ENCODE measurements at regions not wholly inside any gene's neighbourhood (a gene's known extent, or its start where the extent isn't known, plus 50 kb on each side); places are given as distances from the start of the nearest gene placed in this dataset.

DNA sequence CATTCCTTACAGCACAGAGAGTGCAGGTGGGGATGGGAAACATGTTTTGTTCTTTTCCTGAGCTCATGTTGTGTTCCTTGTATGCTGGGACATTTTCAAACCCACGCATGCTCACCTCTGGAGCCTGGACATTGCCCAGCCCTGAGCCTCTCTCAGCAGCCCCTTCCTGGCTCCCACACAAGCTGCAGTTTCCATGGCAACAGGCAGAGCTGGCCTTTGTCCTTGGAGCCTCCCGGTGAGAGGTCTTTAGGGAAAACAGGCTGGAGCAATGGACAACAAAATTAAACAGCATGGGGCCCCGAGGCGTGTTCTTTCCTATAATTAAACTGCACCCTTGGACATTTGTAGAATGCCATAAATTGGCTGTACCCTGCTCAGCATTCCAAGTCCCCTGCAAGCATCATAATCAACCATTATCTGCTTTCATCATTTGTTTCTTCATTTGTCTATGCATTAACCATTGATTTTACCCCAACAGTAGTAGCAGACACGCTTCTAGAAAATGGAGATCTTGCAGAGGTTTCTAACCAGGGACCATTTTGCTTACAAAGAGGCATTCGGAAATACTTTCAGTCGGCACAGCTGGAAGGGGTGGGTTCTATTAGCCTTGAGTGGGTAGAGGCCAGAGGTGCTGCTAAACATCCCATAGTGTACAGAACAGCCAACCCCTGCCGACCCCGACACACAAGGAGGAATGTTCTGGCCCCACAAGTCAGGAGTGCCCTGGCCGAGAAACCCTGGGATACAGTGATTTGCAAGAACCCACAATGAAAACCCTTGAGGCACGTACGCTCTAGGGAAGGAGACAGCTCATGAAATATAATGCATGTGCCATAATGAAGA is 133.4 kb upstream of the PEG3 start:
- no peak for TF ChIP-seq EZH2 (IDR thresholded peaks at IDR 0.05; ENCODE audit: insufficient read depth, poor library complexity, severe bottlenecking)
- TF ChIP-seq EZH2phosphoT487 (IDR thresholded peaks at IDR 0.05; ENCODE audit: insufficient read depth, low read depth) = no peak
- no peak for DNase-seq
- Histone ChIP-seq H3K27ac (no peak overlapping the region), H3F3A (ENCODE audit: insufficient read depth) (no peaks in the 10 kb centered on the region), H3K9me3 (ENCODE audit: low read depth) (no peaks in the 10 kb centered on the region), H3K9me2 (ENCODE audit: insufficient read depth) (no peaks in the 10 kb centered on the region), H2AFZ (no peak overlapping the region), H3K79me2 (ENCODE audit: insufficient read depth) (no peaks in the 10 kb centered on the region), H3K9ac (no peak overlapping the region), H3K4me1 (ENCODE audit: insufficient read depth) (no peaks in the 10 kb centered on the region), H3K27me3 (replicated peaks; ENCODE audit: insufficient read depth) (no peaks in the 10 kb centered on the region), H3K4me2 (ENCODE audit: unreplicated experiment) (no peak overlapping the region), H3K4me3 (no peak overlapping the region), H4K20me1 (ENCODE audit: insufficient read depth) (no peaks in the 10 kb centered on the region), H3K36me3 (ENCODE audit: low read depth) (no peaks in the 10 kb centered on the region)
- 3% methylated on average over 12 of the region's 12 CpGs for WGBS, 2 experiments (ENCODE audit: low coverage in 1 of 2, low lambda C conversion rate in 2 of 2, missing lambda C conversion rate in 2 of 2)
- in situ Hi-C loops (cut with MboI) = no loop called here

- no peaks in the 10 kb centered on the region for H3K4me1 ChIP-seq (ENCODE audit: insufficient read depth)
- H3K4me2 ChIP-seq (ENCODE audit: unreplicated experiment) = no peak overlapping the region
- H3K9me2 ChIP-seq (ENCODE audit: insufficient read depth) = no peaks in the 10 kb centered on the region
- H3K4me3 ChIP-seq = no peak overlapping the region
- H2AFZ ChIP-seq = no peak overlapping the region
- H3K9ac ChIP-seq = no peak overlapping the region
- TF ChIP-seq EZH2 (IDR thresholded peaks at IDR 0.05; ENCODE audit: insufficient read depth, poor library complexity, severe bottlenecking) (no peak), EZH2phosphoT487 (IDR thresholded peaks at IDR 0.05; ENCODE audit: insufficient read depth, low read depth) (no peak)
- in situ Hi-C loops (cut with MboI) = no loop called here
- H3K36me3 ChIP-seq (ENCODE audit: low read depth) = no peaks in the 10 kb centered on the region
- no peak for DNase-seq
- H3F3A ChIP-seq (ENCODE audit: insufficient read depth) = no peaks in the 10 kb centered on the region
- H3K79me2 ChIP-seq (ENCODE audit: insufficient read depth) = no peaks in the 10 kb centered on the region
- H3K27ac ChIP-seq = no peak overlapping the region
- 7 to 10% methylated on average over 8 of the region's 8 CpGs for WGBS, 2 experiments (ENCODE audit: low coverage in 1 of 2, low lambda C conversion rate in 2 of 2, missing lambda C conversion rate in 2 of 2)
- H4K20me1 ChIP-seq (ENCODE audit: insufficient read depth) = no peaks in the 10 kb centered on the region
- H3K9me3 ChIP-seq (ENCODE audit: low read depth) = no peaks in the 10 kb centered on the region
- H3K27me3 ChIP-seq (replicated peaks; ENCODE audit: insufficient read depth) = no peaks in the 10 kb centered on the region
These were observed 134.2 kb upstream of the PEG3 start for GRCh38 chr19:56974556-56975207.

DNA sequence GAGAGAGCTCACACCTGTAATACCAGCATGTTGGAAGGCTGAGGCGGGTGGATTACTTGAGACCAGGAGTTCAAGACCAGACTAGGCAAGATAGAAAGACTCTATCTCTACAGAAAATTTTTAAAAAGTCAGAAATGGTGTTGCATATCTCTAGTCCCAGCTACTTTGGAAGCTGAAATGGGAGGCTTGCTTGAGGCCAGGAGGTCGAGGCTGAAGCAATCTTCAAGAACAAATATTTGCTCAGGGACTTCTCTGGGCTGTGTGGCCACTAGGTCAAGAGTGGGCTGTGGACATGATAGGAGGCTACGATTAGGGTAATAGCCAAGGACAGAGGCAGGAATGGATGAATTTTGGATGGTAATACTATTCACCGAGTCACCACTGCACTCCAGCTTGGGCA is 135.8 kb upstream of the PEG3 start:
- Histone ChIP-seq H4K20me1 (ENCODE audit: insufficient read depth) (no peaks in the 10 kb centered on the region), H3K4me2 (ENCODE audit: unreplicated experiment) (no peak overlapping the region), H3K9ac (no peak overlapping the region), H3K27me3 (replicated peaks; ENCODE audit: insufficient read depth) (no peaks in the 10 kb centered on the region), H2AFZ (no peak overlapping the region), H3F3A (ENCODE audit: insufficient read depth) (no peaks in the 10 kb centered on the region), H3K27ac (no peak overlapping the region), H3K9me3 (ENCODE audit: low read depth) (no peaks in the 10 kb centered on the region), H3K79me2 (ENCODE audit: insufficient read depth) (no peaks in the 10 kb centered on the region), H3K4me3 (no peak overlapping the region), H3K36me3 (ENCODE audit: low read depth) (no peaks in the 10 kb centered on the region), H3K4me1 (ENCODE audit: insufficient read depth) (no peaks in the 10 kb centered on the region), H3K9me2 (ENCODE audit: insufficient read depth) (no peaks in the 10 kb centered on the region)
- in situ Hi-C loops (cut with MboI) = no loop called here
- TF ChIP-seq EZH2phosphoT487 (IDR thresholded peaks at IDR 0.05; ENCODE audit: insufficient read depth, low read depth) = no peak
- TF ChIP-seq EZH2 (IDR thresholded peaks at IDR 0.05; ENCODE audit: insufficient read depth, poor library complexity, severe bottlenecking) = no peak
- 14 to 25% methylated on average over 4 of the region's 4 CpGs for WGBS, 2 experiments (ENCODE audit: low coverage in 1 of 2, low lambda C conversion rate in 2 of 2, missing lambda C conversion rate in 2 of 2)
- no peak for DNase-seq

- Histone ChIP-seq H2AFZ (no peak overlapping the region), H3K79me2 (ENCODE audit: insufficient read depth) (no peaks in the 10 kb centered on the region), H3K27me3 (replicated peaks; ENCODE audit: insufficient read depth) (no peaks in the 10 kb centered on the region), H3K27ac (no peak overlapping the region), H3K4me1 (ENCODE audit: insufficient read depth) (no peaks in the 10 kb centered on the region), H3K4me2 (ENCODE audit: unreplicated experiment) (no peak overlapping the region), H3K36me3 (ENCODE audit: low read depth) (no peaks in the 10 kb centered on the region), H3K4me3 (no peak overlapping the region), H3K9me2 (ENCODE audit: insufficient read depth) (no peaks in the 10 kb centered on the region), H3K9me3 (ENCODE audit: low read depth) (no peaks in the 10 kb centered on the region), H4K20me1 (ENCODE audit: insufficient read depth) (no peaks in the 10 kb centered on the region), H3F3A (ENCODE audit: insufficient read depth) (no peaks in the 10 kb centered on the region), H3K9ac (no peak overlapping the region)
- WGBS, 2 experiments (ENCODE audit: low coverage in 1 of 2, low lambda C conversion rate in 2 of 2, missing lambda C conversion rate in 2 of 2) = 35 to 40% methylated on average over 14 of the region's 14 CpGs
- in situ Hi-C loops (cut with MboI) = no loop called here
- DNase-seq = no peak
- TF ChIP-seq EZH2 (IDR thresholded peaks at IDR 0.05; ENCODE audit: insufficient read depth, poor library complexity, severe bottlenecking) (no peak), EZH2phosphoT487 (IDR thresholded peaks at IDR 0.05; ENCODE audit: insufficient read depth, low read depth) (no peak)
These were observed 136.7 kb upstream of the PEG3 start for GRCh38 chr19:56976995-56977906.

Measured in GM23248 (cell line).